ENCODE measurements at regions not wholly inside any gene's neighbourhood (a gene's known extent, or its start where the extent isn't known, plus 50 kb on each side); places are given as distances from the start of the nearest gene placed in this dataset.
"Not testable (repeated sequence)": the region's sequence is repeated elsewhere in the genome, so short reads cannot be mapped to it uniquely, and the experiment has no call there.

- no peak for DNase-seq (ENCODE audit: low read depth)
Measured at GRCh38 chr5:61215996-61216395, 53.7 kb upstream of the SMIM15 start.

GRCh38 chr5:61216741-61217140, 54.5 kb upstream of the SMIM15 start:
- no peak for DNase-seq (ENCODE audit: low read depth)

GRCh38 chr5:61217214-61217613, 54.9 kb upstream of the SMIM15 start:
- no peak for DNase-seq (ENCODE audit: low read depth)

- DNase-seq (ENCODE audit: low read depth) = no peak
Measured at GRCh38 chr5:61228229-61228628, 66.0 kb upstream of the SMIM15 start.

GRCh38 chr5:61228691-61229280, 66.5 kb upstream of the SMIM15 start:
- DNase-seq (ENCODE audit: low read depth) = peak; percentile 16

- no peak for DNase-seq (ENCODE audit: low read depth)
Measured at GRCh38 chr5:61229416-61229815, 67.1 kb upstream of the SMIM15 start.

GRCh38 chr5:61230492-61230891, 68.2 kb upstream of the SMIM15 start:
- no peak for DNase-seq (ENCODE audit: low read depth)

- no peak for DNase-seq (ENCODE audit: low read depth)
Measured at GRCh38 chr5:61231813-61232212, 69.5 kb upstream of the SMIM15 start.

- DNase-seq (ENCODE audit: low read depth) = no peak
Measured at GRCh38 chr5:61232490-61233050, 70.3 kb upstream of the SMIM15 start.

- DNase-seq (ENCODE audit: low read depth) = no peak
Measured at GRCh38 chr5:61234019-61234418, 71.8 kb upstream of the SMIM15 start.

GRCh38 chr5:61236715-61237114, 74.4 kb upstream of the SMIM15 start:
- DNase-seq (ENCODE audit: low read depth) = not testable (repeated sequence)

- no peak for DNase-seq (ENCODE audit: low read depth)
Measured at GRCh38 chr5:61245486-61245885, 83.2 kb upstream of the SMIM15 start.

GRCh38 chr5:61245936-61246335, 83.7 kb upstream of the SMIM15 start:
- peak; percentile 13 for DNase-seq (ENCODE audit: low read depth)

GRCh38 chr5:61246768-61247307, 84.6 kb upstream of the SMIM15 start:
- DNase-seq (ENCODE audit: low read depth) = no peak

- DNase-seq (ENCODE audit: low read depth) = no peak
Measured at GRCh38 chr5:61251874-61252642, 80.0 kb upstream of the ZSWIM6 start.

- DNase-seq (ENCODE audit: low read depth) = no peak
Measured at GRCh38 chr5:61252643-61252925, 79.5 kb upstream of the ZSWIM6 start.

GRCh38 chr5:61253547-61253946, 78.5 kb upstream of the ZSWIM6 start:
- DNase-seq (ENCODE audit: low read depth) = no peak

GRCh38 chr5:61254969-61255555, 77.0 kb upstream of the ZSWIM6 start:
- DNase-seq (ENCODE audit: low read depth) = no peak

- DNase-seq (ENCODE audit: low read depth) = no peak
Measured at GRCh38 chr5:61256474-61256873, 75.6 kb upstream of the ZSWIM6 start.

GRCh38 chr5:61257421-61257820, 74.6 kb upstream of the ZSWIM6 start:
- DNase-seq (ENCODE audit: low read depth) = no peak

GRCh38 chr5:61261136-61261535, 70.9 kb upstream of the ZSWIM6 start:
- DNase-seq (ENCODE audit: low read depth) = no peak

- no peak for DNase-seq (ENCODE audit: low read depth)
Measured at GRCh38 chr5:61262080-61262479, 70.0 kb upstream of the ZSWIM6 start.

- DNase-seq (ENCODE audit: low read depth) = no peak
Measured at GRCh38 chr5:61263072-61263471, 69.0 kb upstream of the ZSWIM6 start.

Data from amniotic epithelial cell (primary cell).